CD14-positive monocyte (primary cell): ENCODE measurements at regions not wholly inside any gene's neighbourhood (a gene's known extent, or its start where the extent isn't known, plus 50 kb on each side); places are given as distances from the start of the nearest gene placed in this dataset.

Experiments used
- DNase-seq, 3 donors: peaks; one replicate each; pipeline ENCODE4 v3.0.0-alpha.2; 2011 to 2022
- H2AFZ ChIP-seq: 2 replicates; pipeline ENCODE4 v1.6.0; 2012; ENCODE audit warnings: mild to moderate bottlenecking, low read depth, low read length, inconsistent platforms; ENCODE audit not compliant: insufficient read depth, poor library complexity, severe bottlenecking
- H3K27ac ChIP-seq, 2 donors: 1 replicate in 1 of 2; 2 replicates in 1 of 2; pipeline ENCODE4 v1.5.1; 2012 to 2013; ENCODE audit warnings: low read length in 2 of 2, control low read depth in 1 of 2, inconsistent platforms in 1 of 2, low read depth in 1 of 2, mild to moderate bottlenecking in 1 of 2
- H3K27me3 ChIP-seq, 2 donors: one replicate each; pipeline versions ENCODE4 v1.6.0 to v1.6.1; 2011 to 2013; ENCODE audit warnings: low read length in 2 of 2; ENCODE audit not compliant: control insufficient read depth in 2 of 2, insufficient read depth in 2 of 2
- H3K36me3 ChIP-seq, 2 donors: replicated peaks in 1 of 2; 1 replicate in 1 of 2; 2 replicates in 1 of 2; pipeline versions ENCODE4 v1.5.1 to v1.6.1; 2012 to 2013; ENCODE audit warnings: low read length in 2 of 2, control low read depth in 1 of 2, inconsistent platforms in 1 of 2, mild to moderate bottlenecking in 1 of 2; ENCODE audit not compliant: insufficient read depth in 2 of 2, control insufficient read depth in 1 of 2
- H3K4me1 ChIP-seq, 2 donors: 1 replicate in 1 of 2; 2 replicates in 1 of 2; pipeline versions ENCODE4 v1.5.1 to v1.6.1; 2012 to 2013; ENCODE audit warnings: low read length in 2 of 2, control low read depth in 1 of 2, inconsistent platforms in 1 of 2, mild to moderate bottlenecking in 1 of 2, moderate library complexity in 1 of 2; ENCODE audit not compliant: insufficient read depth in 2 of 2, control insufficient read depth in 1 of 2
- H3K4me2 ChIP-seq: replicated peaks from 2 replicates; pipeline ENCODE3; 2012; ENCODE audit warnings: low read length, moderate library complexity, mild to moderate bottlenecking; ENCODE audit not compliant: poor library complexity, severe bottlenecking; ENCODE audit errors: extremely low read depth
- H3K4me3 ChIP-seq, 3 experiments: fragments of 200-600 bp in 1 of 3; sonication (generic) in 1 of 3; replicated peaks in 1 of 3; 1 replicate in 2 of 3; 2 replicates in 1 of 3; pipeline ENCODE4 v1.5.1; 2011 to 2013; ENCODE audit warnings: low read length in 3 of 3, mild to moderate bottlenecking in 3 of 3, control low read depth in 2 of 3, low read depth in 2 of 3, inconsistent platforms in 1 of 3, moderate library complexity in 1 of 3
- H3K79me2 ChIP-seq: 2 replicates; pipeline ENCODE4 v1.6.0; 2012; ENCODE audit warnings: mild to moderate bottlenecking, control low read depth, inconsistent platforms, low read length, moderate library complexity; ENCODE audit not compliant: insufficient read depth
- H3K9ac ChIP-seq: 2 replicates; pipeline ENCODE4 v1.6.0; 2017; ENCODE audit warnings: low read length, mild to moderate bottlenecking; ENCODE audit not compliant: insufficient read depth, poor library complexity, severe bottlenecking
- H3K9me3 ChIP-seq, 2 donors: replicated peaks in 1 of 2; 1 replicate in 1 of 2; 2 replicates in 1 of 2; pipeline versions ENCODE4 v1.5.1 to v1.6.1; 2012 to 2013; ENCODE audit warnings: low read length in 2 of 2, control low read depth in 1 of 2; ENCODE audit not compliant: control insufficient read depth in 1 of 2, insufficient read depth in 1 of 2
- H4K20me1 ChIP-seq: 2 replicates; pipeline ENCODE4 v1.6.0; 2012; ENCODE audit warnings: mild to moderate bottlenecking, low read length, control low read depth, moderate library complexity; ENCODE audit not compliant: insufficient read depth
- H3K27ac Mint-ChIP-seq, 7 donors: one replicate each; pipeline ENCODE4 v1.8.0; 2020; ENCODE audit warnings: mild to moderate bottlenecking in 7 of 7, mixed read lengths in 7 of 7, moderate library complexity in 6 of 7, inconsistent platforms in 2 of 7
- H3K27me3 Mint-ChIP-seq, 3 donors: one replicate each; pipeline ENCODE4 v1.8.0; 2021 to 2022; ENCODE audit warnings: low read depth in 3 of 3, mild to moderate bottlenecking in 3 of 3, mixed read lengths in 3 of 3, moderate library complexity in 3 of 3, inconsistent platforms in 1 of 3
- H3K36me3 Mint-ChIP-seq, 2 donors: one replicate each; pipeline ENCODE4 v1.8.0; 2020; ENCODE audit warnings: mixed read lengths in 2 of 2, inconsistent platforms in 1 of 2, mild to moderate bottlenecking in 1 of 2
- H3K4me1 Mint-ChIP-seq: one replicate; pipeline ENCODE4 v1.8.0; 2020; ENCODE audit warnings: mild to moderate bottlenecking, mixed read lengths
- H3K4me3 Mint-ChIP-seq, 2 donors: one replicate each; pipeline ENCODE4 v1.8.0; 2020; ENCODE audit warnings: mild to moderate bottlenecking in 2 of 2, mixed read lengths in 2 of 2, moderate library complexity in 1 of 2
- H3K9me3 Mint-ChIP-seq, 7 donors: one replicate each; pipeline ENCODE4 v1.8.0; 2020 to 2022; ENCODE audit warnings: mixed read lengths in 7 of 7, mild to moderate bottlenecking in 6 of 7, moderate library complexity in 6 of 7, inconsistent platforms in 2 of 7
- CTCF ChIP-seq: fragments of 200-600 bp; IDR thresholded peaks from one replicate; pipeline ENCODE4 v1.8.0; 2022; ENCODE audit warnings: antibody characterized with exemption, mild to moderate bottlenecking
- WGBS: methylation state at CpG from one replicate; pipeline ENCODE4 v1.1.5; 2013; ENCODE audit warnings: missing lambda C conversion rate; ENCODE audit not compliant: insufficient coverage; 5-methylcytosine and 5-hydroxymethylcytosine counted together
- intact Hi-C, 2 donors: fragments of 100-400 bp; cut with micrococcal nuclease; formaldehyde crosslinking; loops; one replicate each; pipeline versions ENCODE4 v1.15.0 to v1.15.1; 2023

- Histone ChIP-seq H2AFZ (no peak overlapping the region), H3K4me1 (no peaks in the 10 kb centered on the region), H3K27ac (no peak overlapping the region), H3K4me3 (no peak overlapping the region), H3K9me3 (no peaks in the 10 kb centered on the region), H3K36me3 (no peaks in the 10 kb centered on the region), H3K4me2 (no peak overlapping the region), H4K20me1 (no peaks in the 10 kb centered on the region), H3K79me2 (no peaks in the 10 kb centered on the region), H3K9ac (no peak overlapping the region), H3K27me3 (no peaks in the 10 kb centered on the region)
- H3K9me3 Mint-ChIP-seq = peaks cover 0 to 3% (median 0%) of the 10 kb centered on the region in 7 donors
- H3K27me3 Mint-ChIP-seq = peaks cover under 1 to 1% (median 1%) of the 10 kb centered on the region in 3 donors
- no peak for DNase-seq
- WGBS = no CpG with 5 or more reads among the region's 1 CpG
- no peak for TF ChIP-seq CTCF
- intact Hi-C loops = no loop called here
- no peaks in the 10 kb centered on the region for H3K4me1 Mint-ChIP-seq
- no peak overlapping the region for H3K27ac Mint-ChIP-seq
- H3K36me3 Mint-ChIP-seq = no peaks in the 10 kb centered on the region
- no peak overlapping the region for H3K4me3 Mint-ChIP-seq
Observed at GRCh38 chr7:96508371-96508770, 186.5 kb upstream of the SLC25A13 start.

- Histone ChIP-seq H3K4me2 (no peak overlapping the region), H3K9ac (no peak overlapping the region), H3K4me1 (no peaks in the 10 kb centered on the region), H3K79me2 (no peaks in the 10 kb centered on the region), H3K27me3 (no peaks in the 10 kb centered on the region), H2AFZ (no peak overlapping the region), H3K27ac (no peak overlapping the region), H4K20me1 (no peaks in the 10 kb centered on the region), H3K36me3 (no peaks in the 10 kb centered on the region), H3K9me3 (no peaks in the 10 kb centered on the region), H3K4me3 (no peak overlapping the region)
- Mint-ChIP-seq H3K9me3 (no peaks in the 10 kb centered on the region), H3K27me3 (peaks cover 0 to 1% (median 0%) of the 10 kb centered on the region in 3 donors), H3K36me3 (no peaks in the 10 kb centered on the region), H3K4me3 (no peak overlapping the region), H3K4me1 (no peaks in the 10 kb centered on the region), H3K27ac (no peak overlapping the region)
- intact Hi-C loops = no loop called here
- TF ChIP-seq CTCF = no peak
- DNase-seq = no peak
- WGBS = 89% methylated on average over 1 of the region's 1 CpG
Observed at GRCh38 chr7:96503597-96503996, 181.7 kb upstream of the SLC25A13 start.
